ENCODE measurements at regions not wholly inside any gene's neighbourhood (a gene's known extent, or its start where the extent isn't known, plus 50 kb on each side); places are given as distances from the start of the nearest gene placed in this dataset.
A peak's percentile ranks its signal among the peaks of the same experiment; 100 is the strongest.

DNA sequence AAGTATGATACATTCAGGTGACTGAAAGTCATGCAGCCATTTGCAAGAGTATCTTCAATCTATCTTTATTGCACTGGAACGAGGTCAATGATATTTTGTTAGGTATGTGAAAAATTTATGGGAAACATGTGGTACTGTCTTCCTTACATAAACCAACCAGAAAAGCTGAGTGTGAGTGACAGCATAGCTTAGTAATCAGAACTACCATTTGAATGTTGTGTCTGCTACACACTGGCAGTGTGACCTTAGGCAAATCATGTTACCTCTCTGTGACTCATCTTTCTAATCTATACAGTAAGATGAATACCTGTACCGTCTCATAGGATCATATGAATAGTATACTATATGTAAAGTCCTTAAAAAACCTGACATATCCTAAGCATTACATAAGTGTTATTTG, 337.9 kb upstream of the IL12A start:
- H3K36me3 ChIP-seq (ENCODE audit: control insufficient read depth, insufficient read depth, low read length), result no peaks in the 10 kb centered on the region
- peak; percentile 65 for DNase-seq (ENCODE audit: low read depth)
- no peak overlapping the region for H3K4me3 ChIP-seq (ENCODE audit: low read depth, low read length)
- TF ChIP-seq, protein P1, sequence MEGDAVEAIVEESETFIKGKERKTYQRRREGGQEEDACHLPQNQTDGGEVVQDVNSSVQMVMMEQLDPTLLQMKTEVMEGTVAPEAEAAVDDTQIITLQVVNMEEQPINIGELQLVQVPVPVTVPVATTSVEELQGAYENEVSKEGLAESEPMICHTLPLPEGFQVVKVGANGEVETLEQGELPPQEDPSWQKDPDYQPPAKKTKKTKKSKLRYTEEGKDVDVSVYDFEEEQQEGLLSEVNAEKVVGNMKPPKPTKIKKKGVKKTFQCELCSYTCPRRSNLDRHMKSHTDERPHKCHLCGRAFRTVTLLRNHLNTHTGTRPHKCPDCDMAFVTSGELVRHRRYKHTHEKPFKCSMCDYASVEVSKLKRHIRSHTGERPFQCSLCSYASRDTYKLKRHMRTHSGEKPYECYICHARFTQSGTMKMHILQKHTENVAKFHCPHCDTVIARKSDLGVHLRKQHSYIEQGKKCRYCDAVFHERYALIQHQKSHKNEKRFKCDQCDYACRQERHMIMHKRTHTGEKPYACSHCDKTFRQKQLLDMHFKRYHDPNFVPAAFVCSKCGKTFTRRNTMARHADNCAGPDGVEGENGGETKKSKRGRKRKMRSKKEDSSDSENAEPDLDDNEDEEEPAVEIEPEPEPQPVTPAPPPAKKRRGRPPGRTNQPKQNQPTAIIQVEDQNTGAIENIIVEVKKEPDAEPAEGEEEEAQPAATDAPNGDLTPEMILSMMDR (IDR thresholded peaks at IDR 0.05; ENCODE audit: insufficient read depth, low read length, severe bottlenecking), result no peak
- no peak for FAIRE-seq
- no peaks in the 10 kb centered on the region for H3K27me3 ChIP-seq (ENCODE audit: control insufficient read depth, insufficient read depth, low read length)

DNA sequence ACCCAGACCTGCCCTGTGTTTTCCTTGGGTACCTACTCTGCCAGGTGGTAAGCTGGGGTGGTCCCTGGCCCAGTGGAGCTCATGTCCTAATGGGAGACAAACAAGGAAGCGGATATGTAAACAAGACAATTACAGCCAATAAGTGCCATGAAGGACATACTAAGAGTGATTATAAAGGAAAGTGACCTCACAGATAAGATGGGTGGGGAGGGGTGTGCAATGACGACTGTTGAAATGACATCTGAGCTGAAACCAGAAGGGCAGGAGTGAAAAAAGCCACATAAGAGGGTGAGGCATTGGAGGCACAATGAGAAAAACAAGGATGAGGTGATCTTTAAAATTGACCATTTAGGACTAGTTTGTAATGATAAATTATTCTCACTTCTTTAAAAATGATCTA, 336.2 kb upstream of the IL12A start:
- FAIRE-seq (no peak), DNase-seq (ENCODE audit: low read depth) (no peak)
- no peaks in the 10 kb centered on the region for H3K27me3 ChIP-seq (ENCODE audit: control insufficient read depth, insufficient read depth, low read length)
- no peak overlapping the region for H3K4me3 ChIP-seq (ENCODE audit: low read depth, low read length)
- TF ChIP-seq, protein P1 (IDR thresholded peaks at IDR 0.05; ENCODE audit: insufficient read depth, low read length, severe bottlenecking), result no peak
- H3K36me3 ChIP-seq (ENCODE audit: control insufficient read depth, insufficient read depth, low read length), result no peaks in the 10 kb centered on the region

DNA sequence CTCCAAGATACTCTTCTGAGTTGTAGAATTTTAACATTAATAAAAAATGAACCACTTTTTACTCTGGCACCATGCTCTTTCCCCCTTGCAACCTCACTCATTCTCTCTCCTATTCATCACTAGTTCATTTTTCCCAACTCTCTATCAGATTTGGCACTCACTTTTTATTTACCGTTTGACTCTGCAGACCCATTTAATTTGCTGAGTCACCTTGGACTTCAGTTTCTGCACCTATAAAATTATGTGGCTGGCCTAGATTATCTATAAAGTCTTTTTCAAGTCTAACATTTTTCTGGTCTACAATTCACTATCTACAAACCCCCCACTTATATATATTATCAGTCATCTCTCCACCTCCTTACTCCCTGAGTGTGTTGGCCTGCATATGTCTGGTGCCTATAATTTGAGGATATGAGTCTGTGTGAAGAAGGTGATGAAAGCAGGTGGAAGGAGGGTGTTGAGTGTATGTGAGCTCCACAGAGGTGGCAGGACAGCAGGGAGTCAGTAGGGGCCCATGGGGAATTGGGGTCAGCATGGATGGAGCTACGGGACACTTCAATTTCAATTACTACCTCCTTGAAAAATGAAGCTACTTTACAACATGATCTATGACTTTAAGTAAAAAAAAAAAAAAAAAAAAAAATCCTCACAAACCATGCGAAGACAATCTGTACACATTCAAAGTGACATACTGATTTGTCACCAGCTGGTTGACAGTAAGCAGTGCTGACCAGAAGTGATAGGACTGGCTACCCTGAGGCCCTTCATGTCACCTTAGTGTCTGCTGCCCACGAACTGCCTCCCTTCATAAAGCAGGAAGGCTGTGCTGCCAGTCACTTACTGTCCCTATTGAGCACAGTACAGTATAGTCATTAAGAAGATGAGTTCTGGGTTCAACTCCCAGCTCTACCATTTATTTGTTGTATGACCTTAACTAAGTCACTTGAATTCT, 334.2 kb upstream of the IL12A start:
- Histone ChIP-seq H3K27me3 (ENCODE audit: control insufficient read depth, insufficient read depth, low read length) (peaks cover 2% of the 10 kb centered on the region), H3K4me3 (ENCODE audit: low read depth, low read length) (no peak overlapping the region), H3K36me3 (ENCODE audit: control insufficient read depth, insufficient read depth, low read length) (no peaks in the 10 kb centered on the region)
- DNase-seq (ENCODE audit: low read depth), result no peak
- TF ChIP-seq, protein P1 (IDR thresholded peaks at IDR 0.05; ENCODE audit: insufficient read depth, low read length, severe bottlenecking), result no peak
- FAIRE-seq, result no peak

DNA sequence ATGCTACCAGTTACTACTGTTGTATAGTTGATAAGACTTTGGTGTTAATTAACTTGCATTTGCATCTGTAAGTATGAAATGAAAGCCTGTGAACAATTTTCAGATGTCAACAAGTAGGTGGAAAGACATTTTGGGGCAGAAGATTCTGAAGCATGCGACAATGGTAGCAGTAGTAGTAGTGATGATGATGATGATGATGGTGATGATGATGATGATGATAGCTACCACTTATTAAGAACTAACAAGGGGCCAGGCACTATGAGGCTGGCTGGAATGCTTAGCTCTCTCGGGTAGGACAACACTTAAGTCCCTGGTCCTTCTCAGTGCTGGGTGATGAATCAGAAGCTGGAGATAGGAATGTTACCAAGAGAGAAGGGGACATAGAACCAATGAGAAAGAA, 333.4 kb upstream of the IL12A start:
- TF ChIP-seq, protein P1 (IDR thresholded peaks at IDR 0.05; ENCODE audit: insufficient read depth, low read length, severe bottlenecking), result no peak
- H3K27me3 ChIP-seq (ENCODE audit: control insufficient read depth, insufficient read depth, low read length), result peaks cover 2% of the 10 kb centered on the region
- no peaks in the 10 kb centered on the region for H3K36me3 ChIP-seq (ENCODE audit: control insufficient read depth, insufficient read depth, low read length)
- DNase-seq (ENCODE audit: low read depth) (no peak), FAIRE-seq (no peak)
- no peak overlapping the region for H3K4me3 ChIP-seq (ENCODE audit: low read depth, low read length)

DNA sequence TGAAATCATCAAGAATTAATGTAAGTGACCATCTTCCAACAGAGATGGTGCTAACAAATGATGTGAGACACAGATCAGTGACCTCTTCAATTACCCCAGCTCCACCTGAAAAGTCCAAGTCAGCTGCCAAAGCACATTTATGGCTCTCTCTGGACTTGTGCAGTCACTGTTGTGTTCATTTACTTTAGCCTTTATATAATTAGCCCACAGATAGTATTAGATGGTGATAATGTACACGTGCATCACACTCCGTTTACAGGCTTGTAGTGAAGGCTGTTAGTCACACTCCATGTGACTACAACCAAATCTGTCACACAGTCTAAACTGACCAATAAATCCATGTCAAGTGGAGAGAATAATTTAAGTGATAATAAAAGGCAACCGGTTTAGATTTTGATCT, 331.5 kb upstream of the IL12A start:
- Histone ChIP-seq H3K27me3 (ENCODE audit: control insufficient read depth, insufficient read depth, low read length) (peaks cover 2% of the 10 kb centered on the region), H3K4me3 (ENCODE audit: low read depth, low read length) (no peak overlapping the region), H3K36me3 (ENCODE audit: control insufficient read depth, insufficient read depth, low read length) (no peaks in the 10 kb centered on the region)
- FAIRE-seq, result no peak
- DNase-seq (ENCODE audit: low read depth), result no peak
- TF ChIP-seq, protein P1 (IDR thresholded peaks at IDR 0.05; ENCODE audit: insufficient read depth, low read length, severe bottlenecking), result no peak

All from bronchial epithelial cell (primary cell).